Endothelial cell (in vitro differentiated cells): ENCODE measurements at regions not wholly inside any gene's neighbourhood (a gene's known extent, or its start where the extent isn't known, plus 50 kb on each side); places are given as distances from the start of the nearest gene placed in this dataset.

ENCODE experiments used
- DNase-seq: peaks from one replicate; pipeline ENCODE4 v3.0.0; 2021; ENCODE audit warnings: low spot score
- H3K27ac Mint-ChIP-seq: one replicate; pipeline ENCODE4 v1.8.0; 2021; ENCODE audit warnings: mixed read lengths, inconsistent platforms; ENCODE audit not compliant: unreplicated experiment
- H3K27me3 Mint-ChIP-seq: one replicate; pipeline ENCODE4 v1.8.0; 2021; ENCODE audit warnings: mild to moderate bottlenecking, moderate library complexity, mixed read lengths, inconsistent platforms; ENCODE audit not compliant: unreplicated experiment
- H3K36me3 Mint-ChIP-seq: one replicate; pipeline ENCODE4 v1.8.0; 2021; ENCODE audit warnings: mild to moderate bottlenecking, low read depth, mixed read lengths, inconsistent platforms; ENCODE audit not compliant: unreplicated experiment
- H3K4me1 Mint-ChIP-seq: one replicate; pipeline ENCODE4 v1.8.0; 2021; ENCODE audit warnings: mild to moderate bottlenecking, mixed read lengths, inconsistent platforms; ENCODE audit not compliant: unreplicated experiment
- H3K4me3 Mint-ChIP-seq: one replicate; pipeline ENCODE4 v1.8.0; 2021; ENCODE audit warnings: mild to moderate bottlenecking, mixed read lengths, inconsistent platforms; ENCODE audit not compliant: unreplicated experiment
- H3K9me3 Mint-ChIP-seq: one replicate; pipeline ENCODE4 v1.8.0; 2021; ENCODE audit warnings: mixed read lengths, inconsistent platforms; ENCODE audit not compliant: unreplicated experiment
- CTCF ChIP-seq: fragments of 200-600 bp; sonication (generic); IDR thresholded peaks from one replicate; pipeline ENCODE4 v1.5.0; 2021; ENCODE audit warnings: antibody characterized with exemption; ENCODE audit not compliant: unreplicated experiment

GRCh38 chr16:22685459-22685830 lies 128.5 kb upstream of the HS3ST2 start:
- Mint-ChIP-seq H3K4me1 (no peaks in the 10 kb centered on the region), H3K27me3 (no peaks in the 10 kb centered on the region), H3K4me3 (no peak overlapping the region), H3K36me3 (no peaks in the 10 kb centered on the region), H3K27ac (no peak overlapping the region), H3K9me3 (no peaks in the 10 kb centered on the region)
- no peak for DNase-seq
- TF ChIP-seq CTCF = no peak

GRCh38 chr16:22687031-22687530 lies 126.9 kb upstream of the HS3ST2 start:
- Mint-ChIP-seq H3K9me3 (no peaks in the 10 kb centered on the region), H3K27me3 (no peaks in the 10 kb centered on the region), H3K27ac (no peak overlapping the region), H3K4me1 (no peaks in the 10 kb centered on the region), H3K36me3 (no peaks in the 10 kb centered on the region), H3K4me3 (no peak overlapping the region)
- TF ChIP-seq CTCF = no peak
- no peak for DNase-seq

GRCh38 chr16:22688463-22688862 lies 125.5 kb upstream of the HS3ST2 start:
- DNase-seq = no peak
- H3K4me3 Mint-ChIP-seq = no peak overlapping the region
- no peak overlapping the region for H3K27ac Mint-ChIP-seq
- no peaks in the 10 kb centered on the region for H3K36me3 Mint-ChIP-seq
- H3K9me3 Mint-ChIP-seq = no peaks in the 10 kb centered on the region
- H3K27me3 Mint-ChIP-seq = no peaks in the 10 kb centered on the region
- H3K4me1 Mint-ChIP-seq = no peaks in the 10 kb centered on the region
- TF ChIP-seq CTCF = no peak

GRCh38 chr16:22688930-22689329 lies 125.0 kb upstream of the HS3ST2 start:
- Mint-ChIP-seq H3K4me3 (no peak overlapping the region), H3K36me3 (no peaks in the 10 kb centered on the region), H3K9me3 (no peaks in the 10 kb centered on the region), H3K27ac (no peak overlapping the region), H3K4me1 (no peaks in the 10 kb centered on the region), H3K27me3 (no peaks in the 10 kb centered on the region)
- no peak for TF ChIP-seq CTCF
- DNase-seq = no peak

GRCh38 chr16:22691335-22691734 lies 122.6 kb upstream of the HS3ST2 start:
- no peaks in the 10 kb centered on the region for H3K27me3 Mint-ChIP-seq
- TF ChIP-seq CTCF = no peak
- no peak for DNase-seq
- no peak overlapping the region for H3K4me3 Mint-ChIP-seq
- H3K4me1 Mint-ChIP-seq = no peaks in the 10 kb centered on the region
- no peaks in the 10 kb centered on the region for H3K9me3 Mint-ChIP-seq
- no peaks in the 10 kb centered on the region for H3K36me3 Mint-ChIP-seq
- no peak overlapping the region for H3K27ac Mint-ChIP-seq
